PC-3 (cell line): ENCODE measurements at regions not wholly inside any gene's neighbourhood (a gene's known extent, or its start where the extent isn't known, plus 50 kb on each side); places are given as distances from the start of the nearest gene placed in this dataset.

Experiments
- ATAC-seq: fragments of 200-7000 bp; cut with Tn5 transposase; 2 replicates; pipeline ENCODE4 v1.9.1; 2020; ENCODE audit warnings: mild to moderate bottlenecking, moderate library complexity
- BruUV-seq: library from RNA; stranded (reverse); fragments of 400-500 nt; replicated peaks from 2 replicates; lab custom pipeline; 2021; lab: Mats Ljungman, UMichigan
- CTCF ChIA-PET: fragments of 300-600 bp; sonication (Branson Sonifier 250); formaldehyde crosslinking; loops from one replicate; lab custom pipeline; 2022; ENCODE audit warnings: antibody characterized with exemption; lab: Charles Lee
- POLR2A ChIA-PET: fragments of 300-600 bp; sonication (Branson Sonifier 250); formaldehyde crosslinking; loops from one replicate; lab custom pipeline; 2022; ENCODE audit warnings: antibody characterized with exemption; ENCODE audit not compliant: unreplicated experiment; lab: Charles Lee
- DNase-seq: peaks from one replicate; pipeline ENCODE4 v3.0.0-alpha.2; 2015
- H2AFZ ChIP-seq: fragments of 300-600 bp; sonication (generic); 2 replicates; pipeline ENCODE4 v1.6.0; 2016; ENCODE audit warnings: antibody characterized with exemption, low read length
- H3F3A ChIP-seq: fragments of 300-600 bp; sonication (generic); one replicate; pipeline ENCODE4 v1.6.0; 2017; ENCODE audit warnings: antibody characterized with exemption, low read length, control low read depth, mild to moderate bottlenecking; ENCODE audit not compliant: unreplicated experiment
- H3K27ac ChIP-seq: fragments of 300-600 bp; sonication (generic); 2 replicates; pipeline ENCODE4 v1.5.1; 2016; ENCODE audit warnings: mild to moderate bottlenecking, low read length
- H3K27me3 ChIP-seq: fragments of 300-600 bp; sonication (generic); 2 replicates; pipeline ENCODE4 v1.6.1; 2016; ENCODE audit warnings: low read length, mixed read lengths
- H3K36me3 ChIP-seq: fragments of 300-600 bp; sonication (generic); 2 replicates; pipeline ENCODE4 v1.6.1; 2016; ENCODE audit warnings: low read depth, mixed run types, low read length, mixed read lengths
- H3K4me1 ChIP-seq: fragments of 300-600 bp; sonication (generic); 2 replicates; pipeline ENCODE4 v1.5.1; 2016; ENCODE audit warnings: low read length; ENCODE audit not compliant: insufficient read depth
- H3K4me2 ChIP-seq: fragments of 300-600 bp; sonication (generic); 2 replicates; pipeline ENCODE4 v1.6.0; 2016; ENCODE audit warnings: low read length
- H3K4me3 ChIP-seq: fragments of 300-600 bp; sonication (generic); 2 replicates; pipeline ENCODE4 v1.5.1; 2016; ENCODE audit warnings: mild to moderate bottlenecking, low read length, mixed read lengths
- H3K79me2 ChIP-seq: fragments of 300-600 bp; sonication (generic); 2 replicates; pipeline ENCODE4 v1.6.1; 2017; ENCODE audit warnings: low read length, mixed read lengths
- H3K9ac ChIP-seq: fragments of 300-600 bp; sonication (generic); 2 replicates; pipeline ENCODE4 v1.6.0; 2016; ENCODE audit warnings: mild to moderate bottlenecking, low read length
- H3K9me2 ChIP-seq: fragments of 300-600 bp; sonication (generic); replicated peaks from 2 replicates; pipeline ENCODE4 v1.6.1; 2016; ENCODE audit warnings: mixed run types, low read length, mixed read lengths
- H3K9me3 ChIP-seq: fragments of 300-600 bp; sonication (generic); 2 replicates; pipeline ENCODE4 v1.6.1; 2016; ENCODE audit warnings: low read length, mixed read lengths
- H4K20me1 ChIP-seq: fragments of 300-600 bp; sonication (generic); 2 replicates; pipeline ENCODE4 v1.6.1; 2016; ENCODE audit warnings: low read length, mixed read lengths
- CTCF ChIP-seq: fragments of 300-600 bp; sonication (generic); conservative IDR thresholded peaks from 2 replicates; pipeline ENCODE4 v1.5.1; 2017; ENCODE audit warnings: antibody characterized with exemption, low read depth, mild to moderate bottlenecking, low read length
- EZH2 ChIP-seq: fragments of 300-600 bp; sonication (generic); IDR thresholded peaks from one replicate; pipeline ENCODE4 v1.6.1; 2017; ENCODE audit warnings: antibody characterized with exemption, mild to moderate bottlenecking, low read length; ENCODE audit not compliant: unreplicated experiment
- EZH2phosphoT487 ChIP-seq: fragments of 300-600 bp; sonication (generic); IDR thresholded peaks from 2 replicates; pipeline ENCODE4 v1.6.1; 2018; ENCODE audit warnings: mild to moderate bottlenecking, antibody characterized with exemption, low read length, borderline replicate concordance
- intact Hi-C: fragments of 100-400 bp; cut with micrococcal nuclease; formaldehyde crosslinking; loops from 2 replicates; pipeline ENCODE4 v1.9.0; 2023

- Histone ChIP-seq H4K20me1 (no peaks in the 10 kb centered on the region), H2AFZ (no peak overlapping the region), H3K9me3 (peaks cover 16% of the 10 kb centered on the region), H3K27ac (no peak overlapping the region), H3K9me2 (no peaks in the 10 kb centered on the region), H3K4me2 (no peak overlapping the region), H3K27me3 (no peaks in the 10 kb centered on the region), H3F3A (no peaks in the 10 kb centered on the region), H3K36me3 (no peaks in the 10 kb centered on the region), H3K9ac (no peak overlapping the region), H3K4me1 (no peaks in the 10 kb centered on the region), H3K79me2 (no peaks in the 10 kb centered on the region), H3K4me3 (no peak overlapping the region)
- no peak for DNase-seq
- intact Hi-C loops = no loop called here
- POLR2A ChIA-PET = no interaction called here
- CTCF ChIA-PET = no interaction called here
- no peak for ATAC-seq
- no TSS peak for BruUV-seq
- no peak for TF ChIP-seq CTCF
Observed at GRCh38 chr3:35524856-35525255, 114.5 kb upstream of the ARPP21 start.

- no peaks in the 10 kb centered on the region for H3K79me2 ChIP-seq
- DNase-seq (no peak), ATAC-seq (peak; percentile 42; the same call in 1 of the 2 replicates)
- no peaks in the 10 kb centered on the region for H3K9me2 ChIP-seq
- H3K9ac ChIP-seq = no peak overlapping the region
- H4K20me1 ChIP-seq = no peaks in the 10 kb centered on the region
- no peaks in the 10 kb centered on the region for H3K4me1 ChIP-seq
- no peaks in the 10 kb centered on the region for H3K36me3 ChIP-seq
- TF ChIP-seq EZH2 (no peak), CTCF (no peak), EZH2phosphoT487 (no peak)
- H3K4me3 ChIP-seq = no peak overlapping the region
- peaks cover 16% of the 10 kb centered on the region for H3K9me3 ChIP-seq
- no peak overlapping the region for H2AFZ ChIP-seq
- no peak overlapping the region for H3K27ac ChIP-seq
- no peak overlapping the region for H3K4me2 ChIP-seq
- POLR2A ChIA-PET = no interaction called here
- no peaks in the 10 kb centered on the region for H3K27me3 ChIP-seq
- intact Hi-C loops = no loop called here
- no TSS peak for BruUV-seq
- H3F3A ChIP-seq = no peaks in the 10 kb centered on the region
- CTCF ChIA-PET = no interaction called here
Observed at GRCh38 chr3:35528728-35529127, 110.6 kb upstream of the ARPP21 start.

GRCh38 chr3:35529337-35529736 is 110.0 kb upstream of the ARPP21 start:
- no peak overlapping the region for H3K4me2 ChIP-seq
- DNase-seq = no peak
- no peaks in the 10 kb centered on the region for H4K20me1 ChIP-seq
- CTCF ChIA-PET = no interaction called here
- H3F3A ChIP-seq = no peaks in the 10 kb centered on the region
- no peaks in the 10 kb centered on the region for H3K36me3 ChIP-seq
- peaks cover 16% of the 10 kb centered on the region; the same call in 1 of the 2 replicates for H3K9me3 ChIP-seq
- H3K27ac ChIP-seq = no peak overlapping the region
- no peaks in the 10 kb centered on the region for H3K79me2 ChIP-seq
- H3K9ac ChIP-seq = no peak overlapping the region
- ATAC-seq = no peak
- no TSS peak for BruUV-seq
- POLR2A ChIA-PET = no interaction called here
- no peaks in the 10 kb centered on the region for H3K4me1 ChIP-seq
- H3K4me3 ChIP-seq = no peak overlapping the region
- H3K27me3 ChIP-seq = no peaks in the 10 kb centered on the region
- H2AFZ ChIP-seq = no peak overlapping the region
- no peaks in the 10 kb centered on the region for H3K9me2 ChIP-seq
- TF ChIP-seq CTCF (no peak), EZH2phosphoT487 (no peak), EZH2 (no peak)
- intact Hi-C loops = no loop called here
